ENCODE measurements at regions not wholly inside any gene's neighbourhood (a gene's known extent, or its start where the extent isn't known, plus 50 kb on each side); places are given as distances from the start of the nearest gene placed in this dataset.

DNA sequence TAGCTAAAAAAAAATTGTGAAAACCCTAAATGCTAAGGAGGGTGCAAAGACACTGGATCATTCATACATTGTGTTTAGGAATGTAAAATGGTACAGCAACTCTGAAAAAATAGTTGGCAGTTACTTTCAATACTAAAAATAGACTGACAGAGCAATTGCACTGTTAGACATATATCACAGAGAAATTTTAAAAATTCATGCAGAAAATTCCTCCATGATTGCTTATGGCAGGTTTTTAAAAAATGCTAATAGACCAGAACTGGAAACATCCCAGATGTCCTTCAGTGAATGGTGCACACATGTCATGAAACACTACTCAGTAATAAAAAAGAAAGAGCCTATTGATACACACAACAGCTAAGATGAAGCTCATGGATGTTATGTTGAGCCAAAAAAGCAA is 349.8 kb upstream of the DAB2 start:
- TF ChIP-seq, protein P1, sequence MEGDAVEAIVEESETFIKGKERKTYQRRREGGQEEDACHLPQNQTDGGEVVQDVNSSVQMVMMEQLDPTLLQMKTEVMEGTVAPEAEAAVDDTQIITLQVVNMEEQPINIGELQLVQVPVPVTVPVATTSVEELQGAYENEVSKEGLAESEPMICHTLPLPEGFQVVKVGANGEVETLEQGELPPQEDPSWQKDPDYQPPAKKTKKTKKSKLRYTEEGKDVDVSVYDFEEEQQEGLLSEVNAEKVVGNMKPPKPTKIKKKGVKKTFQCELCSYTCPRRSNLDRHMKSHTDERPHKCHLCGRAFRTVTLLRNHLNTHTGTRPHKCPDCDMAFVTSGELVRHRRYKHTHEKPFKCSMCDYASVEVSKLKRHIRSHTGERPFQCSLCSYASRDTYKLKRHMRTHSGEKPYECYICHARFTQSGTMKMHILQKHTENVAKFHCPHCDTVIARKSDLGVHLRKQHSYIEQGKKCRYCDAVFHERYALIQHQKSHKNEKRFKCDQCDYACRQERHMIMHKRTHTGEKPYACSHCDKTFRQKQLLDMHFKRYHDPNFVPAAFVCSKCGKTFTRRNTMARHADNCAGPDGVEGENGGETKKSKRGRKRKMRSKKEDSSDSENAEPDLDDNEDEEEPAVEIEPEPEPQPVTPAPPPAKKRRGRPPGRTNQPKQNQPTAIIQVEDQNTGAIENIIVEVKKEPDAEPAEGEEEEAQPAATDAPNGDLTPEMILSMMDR (IDR thresholded peaks at IDR 0.05; ENCODE audit: low read length): no peak
- no peak for TF ChIP-seq EZH2 (optimal IDR thresholded peaks at IDR 0.05; ENCODE audit: low read depth, low read length)

Measured in MM.1S (cell line).